OCI-LY3 (cell line): ENCODE measurements at regions not wholly inside any gene's neighbourhood (a gene's known extent, or its start where the extent isn't known, plus 50 kb on each side); places are given as distances from the start of the nearest gene placed in this dataset.

Experiments
- H2AFZ ChIP-seq: fragments of 200-600, 300-600 bp; shearing (Covaris generic); 2 replicates; pipeline ENCODE4 v1.6.0; 2014; ENCODE audit warnings: antibody characterized with exemption, low read depth, low read length
- H3K27ac ChIP-seq: fragments of 200-600, 300-600 bp; sonication (generic); 2 replicates; pipeline ENCODE4 v1.5.1; 2014; ENCODE audit warnings: mild to moderate bottlenecking, low read length, moderate library complexity, mixed read lengths
- H3K27me3 ChIP-seq: fragments of 200-600, 300-600 bp; sonication (generic); 2 replicates; pipeline ENCODE4 v1.6.1; 2014; ENCODE audit warnings: low read depth, low read length, mixed read lengths
- H3K36me3 ChIP-seq: fragments of 200-600, 300-600 bp; sonication (generic); replicated peaks from 2 replicates; pipeline ENCODE3; 2014; ENCODE audit warnings: low read depth, low read length, mixed read lengths
- H3K4me1 ChIP-seq: fragments of 300-600, 200-600 bp; sonication (generic); 2 replicates; pipeline ENCODE4 v1.6.1; 2014; ENCODE audit warnings: low read length, mixed read lengths
- H3K4me2 ChIP-seq: fragments of 200-600, 300-600 bp; sonication (generic); 2 replicates; pipeline ENCODE4 v1.6.1; 2014; ENCODE audit warnings: low read length, mixed read lengths
- H3K4me3 ChIP-seq: fragments of 300-600, 200-600 bp; sonication (generic); 2 replicates; pipeline ENCODE4 v1.5.1; 2014; ENCODE audit warnings: antibody characterized with exemption, mild to moderate bottlenecking, low read length, moderate library complexity
- H3K79me2 ChIP-seq: fragments of 300-600, 200-600 bp; shearing (Covaris generic); 2 replicates; pipeline ENCODE4 v1.6.1; 2014; ENCODE audit warnings: mild to moderate bottlenecking, low read length, mixed read lengths
- H3K9ac ChIP-seq: fragments of 300-600, 200-600 bp; shearing (Covaris generic); 2 replicates; pipeline ENCODE4 v1.6.0; 2014; ENCODE audit warnings: mild to moderate bottlenecking, low read length, moderate library complexity
- H3K9me3 ChIP-seq: fragments of 200-600, 300-600 bp; shearing (Covaris generic); 2 replicates; pipeline ENCODE4 v1.6.1; 2014; ENCODE audit warnings: low read length, mixed read lengths; ENCODE audit not compliant: insufficient read depth
- H4K20me1 ChIP-seq: fragments of 200-600, 300-600 bp; sonication (generic); 2 replicates; pipeline ENCODE4 v1.6.1; 2016; ENCODE audit warnings: low read length, mixed read lengths; ENCODE audit not compliant: insufficient read depth
- EZH2phosphoT487 ChIP-seq: fragments of 200-600 bp; shearing (Covaris generic); IDR thresholded peaks from 2 replicates; pipeline ENCODE4 v1.6.1; 2018; ENCODE audit warnings: antibody characterized with exemption, mixed run types, low read depth
- TF ChIP-seq, protein P1 (sequence below): fragments of 200-600, 300-600 bp; sonication (generic); IDR thresholded peaks from 2 replicates; pipeline ENCODE4 v1.5.1; 2014; ENCODE audit warnings: antibody characterized with exemption, low read length, low read depth

DNA sequence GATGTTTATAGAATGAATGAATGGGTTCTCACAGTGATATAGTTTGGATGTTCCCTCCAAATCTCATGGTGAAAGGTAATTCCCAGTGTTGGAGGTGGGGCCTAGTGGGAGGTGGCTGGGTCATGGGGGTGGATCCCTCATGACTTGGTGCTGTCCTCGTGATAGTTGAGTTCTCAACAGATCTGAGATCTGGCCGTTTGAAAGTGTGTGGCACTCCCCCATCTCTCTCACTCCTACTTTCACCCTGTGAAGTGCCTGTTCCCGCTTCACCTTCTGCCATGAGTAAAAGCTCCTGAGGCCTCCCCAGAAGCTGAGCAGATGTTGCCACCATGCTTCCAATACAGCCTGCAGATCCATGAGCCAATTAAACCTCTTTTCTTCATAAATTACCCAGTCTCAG, 170.8 kb upstream of the LINGO1 start:
- no peak overlapping the region for H3K4me3 ChIP-seq

DNA sequence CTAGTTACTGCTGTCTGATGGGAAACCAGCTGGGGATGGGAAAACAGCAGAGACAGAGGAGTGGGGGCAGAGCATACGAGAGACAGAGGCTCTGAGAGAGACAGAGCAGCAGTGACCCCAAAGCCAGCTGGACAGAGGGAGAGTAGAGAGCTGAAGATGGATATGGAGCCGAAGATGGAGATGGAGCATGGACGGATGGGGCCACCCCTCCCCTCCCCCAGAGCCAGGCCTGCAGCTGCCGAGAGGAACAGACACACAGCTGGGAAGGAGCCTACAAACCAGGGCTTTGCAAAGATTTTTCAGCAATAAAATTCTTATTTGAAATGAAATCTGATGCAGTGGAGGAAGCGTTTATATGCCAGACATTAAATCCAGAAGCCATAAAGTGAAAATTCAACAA, 167.6 kb upstream of the LINGO1 start:
- H3K9me3 ChIP-seq: no peaks in the 10 kb centered on the region
- H2AFZ ChIP-seq: no peak overlapping the region
- H3K4me3 ChIP-seq: no peak overlapping the region
- no peaks in the 10 kb centered on the region for H4K20me1 ChIP-seq
- H3K27ac ChIP-seq: no peak overlapping the region
- H3K4me1 ChIP-seq: peaks cover 10% of the 10 kb centered on the region
- TF ChIP-seq, protein P1, sequence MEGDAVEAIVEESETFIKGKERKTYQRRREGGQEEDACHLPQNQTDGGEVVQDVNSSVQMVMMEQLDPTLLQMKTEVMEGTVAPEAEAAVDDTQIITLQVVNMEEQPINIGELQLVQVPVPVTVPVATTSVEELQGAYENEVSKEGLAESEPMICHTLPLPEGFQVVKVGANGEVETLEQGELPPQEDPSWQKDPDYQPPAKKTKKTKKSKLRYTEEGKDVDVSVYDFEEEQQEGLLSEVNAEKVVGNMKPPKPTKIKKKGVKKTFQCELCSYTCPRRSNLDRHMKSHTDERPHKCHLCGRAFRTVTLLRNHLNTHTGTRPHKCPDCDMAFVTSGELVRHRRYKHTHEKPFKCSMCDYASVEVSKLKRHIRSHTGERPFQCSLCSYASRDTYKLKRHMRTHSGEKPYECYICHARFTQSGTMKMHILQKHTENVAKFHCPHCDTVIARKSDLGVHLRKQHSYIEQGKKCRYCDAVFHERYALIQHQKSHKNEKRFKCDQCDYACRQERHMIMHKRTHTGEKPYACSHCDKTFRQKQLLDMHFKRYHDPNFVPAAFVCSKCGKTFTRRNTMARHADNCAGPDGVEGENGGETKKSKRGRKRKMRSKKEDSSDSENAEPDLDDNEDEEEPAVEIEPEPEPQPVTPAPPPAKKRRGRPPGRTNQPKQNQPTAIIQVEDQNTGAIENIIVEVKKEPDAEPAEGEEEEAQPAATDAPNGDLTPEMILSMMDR: no peak
- TF ChIP-seq EZH2phosphoT487: no peak
- H3K27me3 ChIP-seq: no peaks in the 10 kb centered on the region
- H3K9ac ChIP-seq: no peak overlapping the region
- H3K36me3 ChIP-seq: no peaks in the 10 kb centered on the region
- no peaks in the 10 kb centered on the region for H3K79me2 ChIP-seq
- no peak overlapping the region for H3K4me2 ChIP-seq

More for the DNA sequence above, 170.8 kb upstream of the LINGO1 start:
- Histone ChIP-seq H3K9ac (no peak overlapping the region), H3K27ac (no peak overlapping the region), H3K79me2 (no peaks in the 10 kb centered on the region), H3K4me2 (no peak overlapping the region), H3K4me1 (no peaks in the 10 kb centered on the region), H2AFZ (no peak overlapping the region), H3K9me3 (no peaks in the 10 kb centered on the region), H4K20me1 (no peaks in the 10 kb centered on the region), H3K36me3 (no peaks in the 10 kb centered on the region), H3K27me3 (no peaks in the 10 kb centered on the region)
- TF ChIP-seq, protein P1: no peak
- TF ChIP-seq EZH2phosphoT487: no peak

DNA sequence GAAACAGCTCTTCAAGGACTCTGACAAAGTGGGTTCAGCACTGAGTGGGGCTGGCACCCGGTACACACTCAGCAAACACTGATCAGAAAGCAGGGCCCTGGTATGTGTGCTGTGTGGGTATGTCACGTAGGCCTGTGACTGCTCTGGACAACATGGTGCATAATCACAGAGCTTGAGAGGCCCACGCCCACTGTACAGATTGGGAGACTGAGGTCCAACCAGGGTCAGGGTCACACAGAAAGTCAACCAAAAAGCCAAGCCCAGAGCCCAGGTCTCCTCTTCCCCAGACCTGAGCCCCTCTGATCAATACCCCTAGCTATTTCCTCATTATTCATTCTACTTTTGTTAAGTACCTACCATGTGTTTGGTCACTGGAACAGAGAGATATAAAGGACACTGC, 166.1 kb upstream of the LINGO1 start:
- no peak overlapping the region for H3K9ac ChIP-seq
- no peak for TF ChIP-seq EZH2phosphoT487
- TF ChIP-seq, protein P1: no peak

DNA sequence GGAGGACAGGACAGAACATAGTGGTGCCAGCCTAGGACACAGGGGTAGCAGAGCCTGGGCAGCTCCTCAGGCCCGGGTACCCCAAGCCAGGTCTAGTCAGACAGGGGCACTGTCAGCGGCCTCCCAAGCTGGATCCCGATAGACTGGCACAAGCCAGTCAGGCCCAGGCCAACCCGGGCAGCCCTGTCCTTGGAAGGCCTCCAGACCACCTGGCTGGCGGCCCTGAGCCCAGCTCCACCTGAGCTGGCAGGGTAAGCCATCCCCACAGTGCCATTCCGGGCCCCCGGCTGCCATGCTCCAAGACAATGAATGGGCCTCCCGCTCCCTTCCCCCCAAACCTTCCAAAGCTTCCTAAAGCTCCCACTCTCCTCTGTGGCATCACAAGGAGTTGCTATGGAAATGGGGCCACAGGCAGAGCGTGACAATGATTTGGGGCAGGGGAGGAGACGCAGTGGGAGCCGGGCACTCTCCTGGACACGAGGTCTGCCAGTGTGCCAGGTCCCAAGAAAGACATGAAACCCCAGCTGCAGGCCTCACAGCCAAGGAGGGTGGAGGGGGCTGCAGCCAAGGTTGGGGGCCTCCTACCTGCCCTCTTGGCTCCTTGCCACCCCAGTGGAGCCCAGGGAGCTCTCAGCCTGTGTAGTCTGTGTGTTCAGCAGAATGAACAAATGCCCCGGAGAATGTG, 165.6 kb upstream of the LINGO1 start:
- H3K79me2 ChIP-seq: no peaks in the 10 kb centered on the region
- H3K4me3 ChIP-seq: no peak overlapping the region
- peaks cover 10% of the 10 kb centered on the region for H3K4me1 ChIP-seq
- no peak overlapping the region for H2AFZ ChIP-seq
- no peaks in the 10 kb centered on the region for H3K36me3 ChIP-seq
- no peak overlapping the region for H3K27ac ChIP-seq
- no peaks in the 10 kb centered on the region for H4K20me1 ChIP-seq
- H3K9me3 ChIP-seq: no peaks in the 10 kb centered on the region
- TF ChIP-seq EZH2phosphoT487: no peak
- TF ChIP-seq, protein P1: no peak
- H3K9ac ChIP-seq: no peak overlapping the region
- no peak overlapping the region for H3K4me2 ChIP-seq
- H3K27me3 ChIP-seq: no peaks in the 10 kb centered on the region

More for the DNA sequence above, 166.1 kb upstream of the LINGO1 start:
- no peaks in the 10 kb centered on the region for H3K9me3 ChIP-seq
- no peaks in the 10 kb centered on the region for H4K20me1 ChIP-seq
- no peak overlapping the region for H2AFZ ChIP-seq
- no peak overlapping the region for H3K4me2 ChIP-seq
- no peak overlapping the region for H3K4me3 ChIP-seq
- H3K27ac ChIP-seq: no peak overlapping the region
- H3K27me3 ChIP-seq: no peaks in the 10 kb centered on the region
- H3K79me2 ChIP-seq: no peaks in the 10 kb centered on the region
- H3K36me3 ChIP-seq: no peaks in the 10 kb centered on the region
- peaks cover 10% of the 10 kb centered on the region for H3K4me1 ChIP-seq
